ENCODE measurements at regions not wholly inside any gene's neighbourhood (a gene's known extent, or its start where the extent isn't known, plus 50 kb on each side); places are given as distances from the start of the nearest gene placed in this dataset.

DNA sequence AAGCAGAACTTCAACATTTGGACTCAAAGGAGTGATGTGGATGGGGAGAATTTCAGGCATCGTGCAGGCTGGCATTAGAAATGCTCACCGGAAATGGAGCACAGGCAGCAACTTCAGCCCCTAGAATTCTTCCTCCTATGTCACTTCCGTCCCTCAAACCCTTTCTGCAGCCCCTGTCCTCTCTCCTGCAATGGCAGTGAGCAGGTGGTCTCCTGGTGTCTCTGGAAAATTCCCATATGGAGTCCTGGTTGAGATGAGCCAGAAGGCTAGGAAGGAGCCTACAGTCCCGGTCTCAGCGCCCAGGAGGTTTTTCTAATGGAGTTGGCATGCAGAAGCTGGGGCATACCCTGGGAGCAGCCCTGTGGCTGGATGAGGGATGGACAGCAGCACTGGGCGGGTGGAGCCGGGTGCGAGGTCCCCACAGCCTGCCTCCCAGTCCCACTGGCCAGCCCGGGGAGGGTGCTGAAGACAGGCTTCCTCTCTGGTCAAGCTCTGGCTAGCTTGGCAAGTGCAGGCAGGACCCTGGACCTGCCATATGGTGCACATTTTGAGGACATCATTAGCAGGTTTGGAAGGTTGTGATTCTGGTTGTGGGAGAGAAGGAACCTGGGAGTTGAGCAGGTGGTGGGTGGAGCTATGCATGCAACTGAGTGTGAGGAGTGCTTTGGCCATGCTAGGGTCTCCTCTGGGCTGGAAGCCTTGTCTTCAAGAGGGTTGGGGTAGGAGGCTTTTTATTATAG, 59.8 kb upstream of the B3GAT1 start:
- Mint-ChIP-seq H3K4me1 (peaks cover 5% of the 10 kb centered on the region), H3K9me3 (no peaks in the 10 kb centered on the region), H3K27ac (no peak overlapping the region), H3K27me3 (ENCODE audit: insufficient read depth, low read depth) (peaks cover 11% of the 10 kb centered on the region), H3K4me3 (no peak overlapping the region), H3K36me3 (no peaks in the 10 kb centered on the region)
- no peak overlapping the region for H3K9ac ChIP-seq
- H3K4me1 ChIP-seq: peaks cover under 1% of the 10 kb centered on the region
- H3K4me3 ChIP-seq: no peak overlapping the region
- H3K27ac ChIP-seq: no peak overlapping the region
- H3K9me3 ChIP-seq (ENCODE audit: low read depth): no peaks in the 10 kb centered on the region
- no peak overlapping the region for H2AFZ ChIP-seq (replicated peaks)
- H4K20me1 ChIP-seq (ENCODE audit: low read depth): peaks cover 15% of the 10 kb centered on the region
- no peak overlapping the region for H3K4me2 ChIP-seq
- DNase-seq (ENCODE audit: low spot score): no peak
- H3F3A ChIP-seq (ENCODE audit: low read depth): no peaks in the 10 kb centered on the region
- no peaks in the 10 kb centered on the region for H3K36me3 ChIP-seq
- H3K27me3 ChIP-seq: peaks cover 16% of the 10 kb centered on the region
- TF ChIP-seq EZH2 (IDR thresholded peaks at IDR 0.05): no peak
- TF ChIP-seq, protein P1, sequence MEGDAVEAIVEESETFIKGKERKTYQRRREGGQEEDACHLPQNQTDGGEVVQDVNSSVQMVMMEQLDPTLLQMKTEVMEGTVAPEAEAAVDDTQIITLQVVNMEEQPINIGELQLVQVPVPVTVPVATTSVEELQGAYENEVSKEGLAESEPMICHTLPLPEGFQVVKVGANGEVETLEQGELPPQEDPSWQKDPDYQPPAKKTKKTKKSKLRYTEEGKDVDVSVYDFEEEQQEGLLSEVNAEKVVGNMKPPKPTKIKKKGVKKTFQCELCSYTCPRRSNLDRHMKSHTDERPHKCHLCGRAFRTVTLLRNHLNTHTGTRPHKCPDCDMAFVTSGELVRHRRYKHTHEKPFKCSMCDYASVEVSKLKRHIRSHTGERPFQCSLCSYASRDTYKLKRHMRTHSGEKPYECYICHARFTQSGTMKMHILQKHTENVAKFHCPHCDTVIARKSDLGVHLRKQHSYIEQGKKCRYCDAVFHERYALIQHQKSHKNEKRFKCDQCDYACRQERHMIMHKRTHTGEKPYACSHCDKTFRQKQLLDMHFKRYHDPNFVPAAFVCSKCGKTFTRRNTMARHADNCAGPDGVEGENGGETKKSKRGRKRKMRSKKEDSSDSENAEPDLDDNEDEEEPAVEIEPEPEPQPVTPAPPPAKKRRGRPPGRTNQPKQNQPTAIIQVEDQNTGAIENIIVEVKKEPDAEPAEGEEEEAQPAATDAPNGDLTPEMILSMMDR (IDR thresholded peaks at IDR 0.05): no peak
- no peaks in the 10 kb centered on the region for H3K79me2 ChIP-seq (ENCODE audit: low read depth)

DNA sequence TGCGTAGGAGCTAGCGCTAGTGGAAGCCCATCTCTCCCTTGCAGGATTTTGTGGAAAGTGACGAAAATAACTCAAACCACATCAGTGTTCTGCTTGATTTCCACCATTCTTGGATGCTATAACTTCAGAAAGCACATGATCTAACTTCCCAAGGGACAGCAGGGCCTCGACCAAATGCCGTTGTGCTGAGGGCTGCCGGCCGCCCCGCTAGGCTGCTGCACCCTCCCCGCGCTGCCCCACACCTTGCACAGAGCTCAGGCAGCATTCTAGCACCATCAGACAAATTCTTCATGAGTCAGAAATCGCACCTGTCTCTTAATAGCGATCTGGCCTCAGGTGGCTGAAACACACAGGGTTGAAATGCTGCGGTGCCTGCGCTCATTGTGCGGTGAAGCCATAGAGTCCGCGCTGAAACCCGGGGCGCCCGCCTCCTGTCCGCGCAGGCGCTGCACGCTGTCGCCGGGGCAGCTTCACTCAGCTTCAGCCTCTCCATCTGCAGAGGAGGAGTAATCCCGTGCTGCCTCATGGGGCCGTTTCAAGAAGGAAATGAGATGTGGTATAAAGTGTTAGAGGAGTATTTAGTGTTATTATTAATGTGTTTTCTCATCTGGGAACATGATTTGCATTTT, 59.2 kb upstream of the B3GAT1 start:
- H3K27me3 ChIP-seq: peaks cover 17% of the 10 kb centered on the region
- no peak overlapping the region for H3K9ac ChIP-seq
- TF ChIP-seq EZH2phosphoT487 (IDR thresholded peaks at IDR 0.05) (no peak), EZH2 (IDR thresholded peaks at IDR 0.05) (no peak)
- TF ChIP-seq, protein P1 (IDR thresholded peaks at IDR 0.05): no peak
- Mint-ChIP-seq H3K4me3 (no peak overlapping the region), H3K9me3 (no peaks in the 10 kb centered on the region), H3K36me3 (no peaks in the 10 kb centered on the region), H3K4me1 (peaks cover 9% of the 10 kb centered on the region), H3K27me3 (ENCODE audit: insufficient read depth, low read depth) (peaks cover 13% of the 10 kb centered on the region), H3K27ac (no peak overlapping the region)
- peaks cover 7% of the 10 kb centered on the region for H3K4me1 ChIP-seq
- H3K79me2 ChIP-seq (ENCODE audit: low read depth): no peaks in the 10 kb centered on the region
- no peak overlapping the region for H2AFZ ChIP-seq (replicated peaks)
- no peaks in the 10 kb centered on the region for H3K9me3 ChIP-seq (ENCODE audit: low read depth)
- H3K4me2 ChIP-seq: no peak overlapping the region
- H3K27ac ChIP-seq: no peak overlapping the region
- H4K20me1 ChIP-seq (ENCODE audit: low read depth): peaks cover 15% of the 10 kb centered on the region
- no peak for DNase-seq (ENCODE audit: low spot score)
- H3K4me3 ChIP-seq: no peak overlapping the region
- peaks cover 3% of the 10 kb centered on the region for H3F3A ChIP-seq (ENCODE audit: low read depth)
- no peaks in the 10 kb centered on the region for H3K36me3 ChIP-seq

DNA sequence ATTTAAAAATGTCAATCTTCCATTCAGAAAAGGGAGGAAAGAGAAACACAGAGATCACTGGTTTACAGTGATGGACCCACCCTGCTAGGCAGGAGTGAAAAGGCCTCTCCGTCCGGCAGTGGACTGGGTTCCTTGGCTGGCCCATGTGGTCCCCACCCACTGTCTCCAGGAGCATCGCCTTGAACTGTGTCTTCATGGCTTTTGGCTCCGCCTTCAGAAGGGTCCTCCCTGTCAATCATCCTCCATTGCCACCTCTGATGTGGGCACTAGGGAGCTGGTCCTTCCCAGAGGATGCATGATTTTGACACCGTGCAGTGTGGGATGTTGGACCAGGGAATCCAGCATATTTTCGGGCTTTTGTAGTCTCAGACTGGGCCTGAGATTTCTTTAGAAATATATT, 58.2 kb upstream of the B3GAT1 start:
- Histone ChIP-seq H3K4me1 (peaks cover 12% of the 10 kb centered on the region), H4K20me1 (ENCODE audit: low read depth) (peaks cover 9% of the 10 kb centered on the region), H3K4me2 (no peak overlapping the region), H3K9ac (no peak overlapping the region), H3K27me3 (peaks cover 17% of the 10 kb centered on the region), H3K36me3 (no peaks in the 10 kb centered on the region), H3K4me3 (no peak overlapping the region), H2AFZ (replicated peaks) (no peak overlapping the region), H3K27ac (no peak overlapping the region), H3K9me3 (ENCODE audit: low read depth) (no peaks in the 10 kb centered on the region), H3K79me2 (ENCODE audit: low read depth) (no peaks in the 10 kb centered on the region), H3F3A (ENCODE audit: low read depth) (peaks cover 3% of the 10 kb centered on the region)
- TF ChIP-seq, protein P1 (IDR thresholded peaks at IDR 0.05): no peak
- TF ChIP-seq EZH2 (IDR thresholded peaks at IDR 0.05): no peak
- no peaks in the 10 kb centered on the region for H3K36me3 Mint-ChIP-seq
- no peak for DNase-seq (ENCODE audit: low spot score)
- H3K27me3 Mint-ChIP-seq (ENCODE audit: insufficient read depth, low read depth): peaks cover 16% of the 10 kb centered on the region
- H3K4me3 Mint-ChIP-seq: no peak overlapping the region
- H3K4me1 Mint-ChIP-seq: peaks cover 16% of the 10 kb centered on the region
- no peaks in the 10 kb centered on the region for H3K9me3 Mint-ChIP-seq
- no peak overlapping the region for H3K27ac Mint-ChIP-seq
